Naive B cell (primary cell): ENCODE measurements at regions not wholly inside any gene's neighbourhood (a gene's known extent, or its start where the extent isn't known, plus 50 kb on each side); places are given as distances from the start of the nearest gene placed in this dataset.

Experiments used
- ATAC-seq, 2 donors: fragments of 150-1000 bp; cut with Tn5 transposase; 2 replicates each; pipeline ENCODE4 v1.10.0; 2021; ENCODE audit warnings: low read depth in 2 of 2, mild to moderate bottlenecking in 2 of 2, moderate library complexity in 2 of 2
- DNase-seq: peaks from one replicate; pipeline ENCODE4 v3.0.0; 2022
- H3K27ac Mint-ChIP-seq, 6 donors: one replicate each; pipeline ENCODE4 v1.8.0; 2020 to 2022; ENCODE audit warnings: mild to moderate bottlenecking in 6 of 6, mixed read lengths in 6 of 6, moderate library complexity in 5 of 6, inconsistent platforms in 2 of 6
- H3K27me3 Mint-ChIP-seq, 3 donors: one replicate each; pipeline ENCODE4 v1.8.0; 2021 to 2022; ENCODE audit warnings: mixed read lengths in 3 of 3, mild to moderate bottlenecking in 1 of 3
- H3K36me3 Mint-ChIP-seq, 2 donors: one replicate each; pipeline ENCODE4 v1.8.0; 2020 to 2022; ENCODE audit warnings: mixed read lengths in 2 of 2, inconsistent platforms in 1 of 2, mild to moderate bottlenecking in 1 of 2
- H3K4me1 Mint-ChIP-seq, 3 donors: one replicate each; pipeline ENCODE4 v1.8.0; 2020 to 2022; ENCODE audit warnings: mixed read lengths in 3 of 3, inconsistent platforms in 1 of 3, mild to moderate bottlenecking in 1 of 3, moderate library complexity in 1 of 3
- H3K4me3 Mint-ChIP-seq, 8 donors: one replicate each; pipeline ENCODE4 v1.8.0; 2020 to 2022; ENCODE audit warnings: mild to moderate bottlenecking in 8 of 8, mixed read lengths in 8 of 8, moderate library complexity in 8 of 8, inconsistent platforms in 2 of 8
- H3K9me3 Mint-ChIP-seq, 7 donors: one replicate each; pipeline ENCODE4 v1.8.0; 2020 to 2022; ENCODE audit warnings: mixed read lengths in 7 of 7, mild to moderate bottlenecking in 5 of 7, inconsistent platforms in 2 of 7, moderate library complexity in 1 of 7

- H3K27me3 Mint-ChIP-seq = no peaks in the 10 kb centered on the region
- H3K9me3 Mint-ChIP-seq = peaks cover 0 to 13% (median 6%) of the 10 kb centered on the region in 7 donors
- DNase-seq = no peak
- no peaks in the 10 kb centered on the region for H3K4me1 Mint-ChIP-seq
- no peaks in the 10 kb centered on the region for H3K36me3 Mint-ChIP-seq
- H3K4me3 Mint-ChIP-seq = no peak overlapping the region
- ATAC-seq = no peak
- H3K27ac Mint-ChIP-seq = no peak overlapping the region
These were observed 97.6 kb upstream of the CNTN3 start for GRCh38 chr3:74711913-74712512.

GRCh38 chr3:74709951-74710350, 95.5 kb upstream of the CNTN3 start:
- Mint-ChIP-seq H3K9me3 (peaks cover 0 to 18% (median 5%) of the 10 kb centered on the region in 7 donors), H3K27me3 (no peaks in the 10 kb centered on the region), H3K36me3 (no peaks in the 10 kb centered on the region), H3K4me3 (no peak overlapping the region), H3K27ac (no peak overlapping the region), H3K4me1 (no peaks in the 10 kb centered on the region)
- no peak for ATAC-seq
- no peak for DNase-seq

DNA sequence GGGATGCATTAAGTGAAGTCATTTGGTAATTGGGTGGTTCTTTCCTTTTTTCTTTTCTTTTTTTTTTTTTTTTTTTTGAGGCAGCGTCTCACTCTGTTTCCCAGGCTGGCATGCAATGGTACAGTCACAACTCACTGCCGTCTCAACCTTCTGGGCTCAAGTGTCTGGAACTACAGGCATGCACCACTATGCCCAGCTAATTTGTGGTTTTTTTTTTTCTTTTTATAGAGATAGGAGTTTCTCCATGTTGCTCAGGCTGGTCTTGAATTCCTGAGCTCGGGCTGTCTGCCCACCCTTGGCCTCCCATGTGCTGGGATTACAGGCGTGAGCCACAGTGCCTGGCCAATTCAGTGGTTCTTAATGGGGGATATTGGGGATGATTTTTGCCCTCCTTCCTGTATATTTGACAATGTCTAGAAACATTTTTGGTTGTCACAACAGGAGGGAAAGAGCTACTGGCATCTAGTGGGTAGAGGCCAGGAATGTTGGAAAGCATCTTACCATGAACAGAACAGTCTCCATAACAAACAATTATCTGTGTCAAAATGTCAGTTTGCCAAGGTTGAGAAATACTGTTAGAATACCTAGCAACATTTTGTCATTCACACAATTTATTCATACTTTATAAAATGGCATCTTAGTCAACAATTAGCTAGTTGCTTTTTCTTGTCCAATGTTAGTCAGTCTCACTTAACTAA, 79.4 kb upstream of the CNTN3 start:
- peaks cover 0 to 7% (median 2%) of the 10 kb centered on the region in 7 donors for H3K9me3 Mint-ChIP-seq
- H3K4me3 Mint-ChIP-seq = no peak overlapping the region
- H3K27ac Mint-ChIP-seq = no peak overlapping the region
- DNase-seq = no peak
- H3K36me3 Mint-ChIP-seq = no peaks in the 10 kb centered on the region
- H3K27me3 Mint-ChIP-seq = no peaks in the 10 kb centered on the region
- no peak for ATAC-seq
- H3K4me1 Mint-ChIP-seq = no peaks in the 10 kb centered on the region

DNA sequence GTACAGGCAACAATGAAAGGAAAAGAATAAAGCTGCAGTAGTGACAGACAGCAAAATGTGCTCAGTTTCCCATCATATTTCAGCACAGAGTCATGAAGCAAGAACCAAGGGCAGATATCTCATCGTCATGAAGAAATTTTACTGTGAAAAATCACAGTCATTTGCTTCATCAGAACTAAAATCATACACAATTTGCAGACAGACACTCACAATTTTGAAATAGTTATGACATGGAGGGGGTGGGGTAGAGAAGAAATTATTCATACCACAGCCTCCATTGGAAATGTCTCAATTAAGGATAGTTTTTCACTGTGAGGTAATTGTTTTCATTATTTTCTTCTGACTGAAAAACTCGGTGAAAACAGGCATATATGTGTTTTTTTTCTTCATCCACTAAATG, 78.8 kb upstream of the CNTN3 start:
- no peak overlapping the region for H3K4me3 Mint-ChIP-seq
- peaks cover 0 to 7% (median 2%) of the 10 kb centered on the region in 7 donors for H3K9me3 Mint-ChIP-seq
- ATAC-seq = no peak
- DNase-seq = no peak
- H3K27ac Mint-ChIP-seq = no peak overlapping the region
- no peaks in the 10 kb centered on the region for H3K27me3 Mint-ChIP-seq
- no peaks in the 10 kb centered on the region for H3K36me3 Mint-ChIP-seq
- no peaks in the 10 kb centered on the region for H3K4me1 Mint-ChIP-seq

DNA sequence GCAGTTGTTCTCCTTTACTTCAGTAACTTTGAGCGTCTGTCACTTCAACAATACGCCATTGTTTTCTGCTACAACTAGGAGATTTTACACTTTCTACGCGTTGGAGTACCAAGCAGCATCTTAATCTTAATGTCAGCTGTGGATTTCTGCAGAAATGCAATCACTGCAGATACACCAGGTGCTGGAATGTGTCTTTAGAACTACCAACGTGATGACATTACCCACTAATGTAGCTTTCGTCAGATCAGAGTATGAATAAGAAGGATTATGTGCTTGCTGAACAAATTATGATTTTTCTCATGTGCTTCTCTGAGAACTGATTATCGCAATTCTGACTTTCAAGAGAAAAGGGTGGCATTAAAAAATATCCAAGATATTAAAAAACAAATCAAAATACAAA, 77.5 kb upstream of the CNTN3 start:
- Mint-ChIP-seq H3K36me3 (no peaks in the 10 kb centered on the region), H3K27me3 (no peaks in the 10 kb centered on the region), H3K4me3 (no peak overlapping the region), H3K27ac (no peak overlapping the region), H3K4me1 (no peaks in the 10 kb centered on the region), H3K9me3 (peaks cover 3 to 12% (median 4%) of the 10 kb centered on the region in 7 donors)
- ATAC-seq (no peak), DNase-seq (no peak)

GRCh38 chr3:74673326-74673725, 58.9 kb upstream of the CNTN3 start:
- Mint-ChIP-seq H3K4me1 (no peaks in the 10 kb centered on the region), H3K36me3 (no peaks in the 10 kb centered on the region), H3K27me3 (no peaks in the 10 kb centered on the region), H3K27ac (no peak overlapping the region), H3K9me3 (peaks cover 3 to 13% (median 4%) of the 10 kb centered on the region in 7 donors), H3K4me3 (no peak overlapping the region)
- no peak for ATAC-seq
- DNase-seq = no peak

- no peak for DNase-seq
- Mint-ChIP-seq H3K36me3 (no peaks in the 10 kb centered on the region), H3K27me3 (no peaks in the 10 kb centered on the region), H3K4me3 (no peak overlapping the region), H3K4me1 (no peaks in the 10 kb centered on the region), H3K27ac (no peak overlapping the region), H3K9me3 (peaks cover 3 to 21% (median 9%) of the 10 kb centered on the region in 7 donors)
- no peak for ATAC-seq
These were observed 50.1 kb upstream of the CNTN3 start for GRCh38 chr3:74664606-74665005.
